ENCODE measurements at regions not wholly inside any gene's neighbourhood (a gene's known extent, or its start where the extent isn't known, plus 50 kb on each side); places are given as distances from the start of the nearest gene placed in this dataset.

DNA sequence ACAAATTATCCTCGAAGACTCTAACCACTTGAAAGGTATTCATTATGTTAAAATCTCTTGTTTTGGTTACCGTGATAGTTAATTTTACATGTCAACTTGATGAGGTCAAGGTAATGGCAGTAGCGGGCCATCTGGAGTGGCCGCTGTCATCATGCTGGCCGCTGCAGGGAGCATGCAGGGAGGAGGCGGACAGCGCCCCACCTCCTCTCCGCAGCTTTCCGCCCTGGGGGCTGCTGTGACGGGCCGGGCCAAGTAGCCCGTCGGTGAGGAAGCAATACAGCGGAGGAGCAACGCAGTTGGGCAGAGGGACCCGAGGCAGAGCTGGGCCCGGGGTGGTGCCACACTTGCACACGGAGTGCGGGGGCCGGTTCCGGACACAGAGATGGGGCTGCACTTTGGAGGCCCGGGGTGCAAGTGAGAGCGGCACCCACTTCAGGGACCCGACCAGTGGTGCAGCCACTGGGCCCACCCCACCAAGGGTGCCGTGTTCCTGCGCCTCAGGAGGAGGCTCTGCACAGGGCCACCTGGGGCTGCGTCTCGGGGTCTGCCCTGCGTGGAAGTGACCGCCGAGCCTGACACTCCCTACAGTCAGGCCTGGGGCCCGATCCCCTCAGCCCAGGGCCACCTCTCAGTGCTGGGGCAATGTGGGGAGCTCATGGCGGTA, 452.4 kb downstream of the LRATD1 start:
- no peaks in the 10 kb centered on the region for H3K79me2 ChIP-seq (ENCODE audit: insufficient read depth, low read length)
- no peak overlapping the region for H3K27ac ChIP-seq (ENCODE audit: low read depth in 1 of 2, low read length in 2 of 2)
- intact Hi-C loops (cut with micrococcal nuclease) = no loop called here
- no peak overlapping the region for H3K9ac ChIP-seq (ENCODE audit: insufficient read depth, low read length, poor library complexity, severe bottlenecking)
- H3K27me3 ChIP-seq (ENCODE audit: control insufficient read depth in 2 of 2, insufficient read depth in 2 of 2, low read length in 2 of 2) = no peaks in the 10 kb centered on the region
- TF ChIP-seq, protein P1, sequence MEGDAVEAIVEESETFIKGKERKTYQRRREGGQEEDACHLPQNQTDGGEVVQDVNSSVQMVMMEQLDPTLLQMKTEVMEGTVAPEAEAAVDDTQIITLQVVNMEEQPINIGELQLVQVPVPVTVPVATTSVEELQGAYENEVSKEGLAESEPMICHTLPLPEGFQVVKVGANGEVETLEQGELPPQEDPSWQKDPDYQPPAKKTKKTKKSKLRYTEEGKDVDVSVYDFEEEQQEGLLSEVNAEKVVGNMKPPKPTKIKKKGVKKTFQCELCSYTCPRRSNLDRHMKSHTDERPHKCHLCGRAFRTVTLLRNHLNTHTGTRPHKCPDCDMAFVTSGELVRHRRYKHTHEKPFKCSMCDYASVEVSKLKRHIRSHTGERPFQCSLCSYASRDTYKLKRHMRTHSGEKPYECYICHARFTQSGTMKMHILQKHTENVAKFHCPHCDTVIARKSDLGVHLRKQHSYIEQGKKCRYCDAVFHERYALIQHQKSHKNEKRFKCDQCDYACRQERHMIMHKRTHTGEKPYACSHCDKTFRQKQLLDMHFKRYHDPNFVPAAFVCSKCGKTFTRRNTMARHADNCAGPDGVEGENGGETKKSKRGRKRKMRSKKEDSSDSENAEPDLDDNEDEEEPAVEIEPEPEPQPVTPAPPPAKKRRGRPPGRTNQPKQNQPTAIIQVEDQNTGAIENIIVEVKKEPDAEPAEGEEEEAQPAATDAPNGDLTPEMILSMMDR (IDR thresholded peaks at IDR 0.05) = no peak
- 95% methylated on average over 32 of the region's 33 CpGs for WGBS (ENCODE audit: insufficient coverage)
- no peak overlapping the region for H3K4me3 ChIP-seq (replicated peaks in 1 of 3; ENCODE audit: low read depth in 2 of 3, low read length in 3 of 3)
- no peak overlapping the region for H3K4me3 Mint-ChIP-seq
- no peak overlapping the region for H3K4me2 ChIP-seq (replicated peaks; ENCODE audit: extremely low read depth, low read length, poor library complexity, severe bottlenecking)
- DNase-seq = no peak
- no peaks in the 10 kb centered on the region for H4K20me1 ChIP-seq (ENCODE audit: insufficient read depth, low read length)
- H3K9me3 ChIP-seq (replicated peaks in 1 of 2; ENCODE audit: control insufficient read depth in 1 of 2, insufficient read depth in 1 of 2, low read length in 2 of 2) = peaks cover 0 to 17% of the 10 kb centered on the region in 2 donors
- H3K36me3 ChIP-seq (replicated peaks in 1 of 2; ENCODE audit: control insufficient read depth in 1 of 2, insufficient read depth in 2 of 2, low read length in 2 of 2) = no peaks in the 10 kb centered on the region
- no peak overlapping the region for H2AFZ ChIP-seq (ENCODE audit: insufficient read depth, low read depth, low read length, poor library complexity, severe bottlenecking)
- H3K9me3 Mint-ChIP-seq = peaks cover 2 to 12% (median 9%) of the 10 kb centered on the region in 7 donors
- H3K4me1 Mint-ChIP-seq = no peaks in the 10 kb centered on the region
- H3K27ac Mint-ChIP-seq = no peak overlapping the region
- no peaks in the 10 kb centered on the region for H3K4me1 ChIP-seq (ENCODE audit: control insufficient read depth in 1 of 2, insufficient read depth in 2 of 2, low read length in 2 of 2)
- H3K36me3 Mint-ChIP-seq = no peaks in the 10 kb centered on the region
- H3K27me3 Mint-ChIP-seq (ENCODE audit: low read depth in 3 of 3) = peaks cover 0 to 2% (median 2%) of the 10 kb centered on the region in 3 donors

DNA sequence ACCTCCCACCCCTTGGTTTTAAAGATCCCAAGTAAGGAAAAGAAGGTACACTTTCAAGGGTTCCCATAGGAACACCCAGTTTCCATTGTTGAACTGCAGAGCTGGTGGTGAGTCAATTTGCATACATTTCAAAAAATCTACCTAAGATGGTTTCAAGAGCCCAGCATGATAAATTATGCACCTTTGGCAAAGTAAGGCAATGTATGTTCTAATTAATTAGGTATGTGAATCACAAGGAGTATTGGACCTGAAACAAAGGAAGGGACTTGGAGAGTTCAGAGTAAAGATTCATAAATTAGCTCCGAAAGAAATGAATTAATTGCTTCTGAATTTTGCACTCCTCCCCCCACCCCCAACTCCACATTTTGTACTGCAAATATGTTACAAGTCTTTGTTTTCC, 459.7 kb downstream of the LRATD1 start:
- no peak overlapping the region for H3K4me3 Mint-ChIP-seq
- no peaks in the 10 kb centered on the region for H3K36me3 Mint-ChIP-seq
- TF ChIP-seq, protein P1 (IDR thresholded peaks at IDR 0.05) = no peak
- Histone ChIP-seq H3K4me2 (replicated peaks; ENCODE audit: extremely low read depth, low read length, poor library complexity, severe bottlenecking) (no peak overlapping the region), H3K27me3 (ENCODE audit: control insufficient read depth in 2 of 2, insufficient read depth in 2 of 2, low read length in 2 of 2) (no peaks in the 10 kb centered on the region), H3K4me3 (replicated peaks in 1 of 3; ENCODE audit: low read depth in 2 of 3, low read length in 3 of 3) (no peak overlapping the region), H3K79me2 (ENCODE audit: insufficient read depth, low read length) (no peaks in the 10 kb centered on the region), H3K9me3 (replicated peaks in 1 of 2; ENCODE audit: control insufficient read depth in 1 of 2, insufficient read depth in 1 of 2, low read length in 2 of 2) (no peaks in the 10 kb centered on the region), H4K20me1 (ENCODE audit: insufficient read depth, low read length) (no peaks in the 10 kb centered on the region), H3K9ac (ENCODE audit: insufficient read depth, low read length, poor library complexity, severe bottlenecking) (no peak overlapping the region), H3K4me1 (ENCODE audit: control insufficient read depth in 1 of 2, insufficient read depth in 2 of 2, low read length in 2 of 2) (no peaks in the 10 kb centered on the region), H3K36me3 (replicated peaks in 1 of 2; ENCODE audit: control insufficient read depth in 1 of 2, insufficient read depth in 2 of 2, low read length in 2 of 2) (no peaks in the 10 kb centered on the region), H2AFZ (ENCODE audit: insufficient read depth, low read depth, low read length, poor library complexity, severe bottlenecking) (no peak overlapping the region), H3K27ac (ENCODE audit: low read depth in 1 of 2, low read length in 2 of 2) (no peak overlapping the region)
- peaks cover 0 to 2% (median 2%) of the 10 kb centered on the region in 3 donors for H3K27me3 Mint-ChIP-seq (ENCODE audit: low read depth in 3 of 3)
- whole genome bisulfite sequencing (ENCODE audit: insufficient coverage) = no CpG with 5 or more reads among the region's 1 CpG
- DNase-seq = no peak
- intact Hi-C loops (cut with micrococcal nuclease) = no loop called here
- no peak overlapping the region for H3K27ac Mint-ChIP-seq
- no peaks in the 10 kb centered on the region for H3K4me1 Mint-ChIP-seq
- peaks cover 0 to 8% (median 7%) of the 10 kb centered on the region in 7 donors for H3K9me3 Mint-ChIP-seq
